IMR-90 (cell line): ENCODE measurements at regions not wholly inside any gene's neighbourhood (a gene's known extent, or its start where the extent isn't known, plus 50 kb on each side); places are given as distances from the start of the nearest gene placed in this dataset.

Source experiments
- ATAC-seq: fragments of 200-7000 bp; cut with Tn5 transposase; 2 replicates; pipeline ENCODE4 v1.9.1; 2020; ENCODE audit warnings: low read depth, mild to moderate bottlenecking, moderate library complexity
- BruUV-seq: library from RNA; stranded (reverse); fragments of 400-500 nt; replicated peaks from 2 replicates; lab custom pipeline; 2021; lab: Mats Ljungman, UMichigan
- CTCF ChIA-PET: fragments of 300-600 bp; formaldehyde crosslinking; extraction: SDS; loops from one replicate; lab custom pipeline; 2021; ENCODE audit warnings: antibody characterized with exemption; lab: Yijun Ruan, JAX
- POLR2A ChIA-PET: fragments of 300-600 bp; sonication (Branson Sonifier 250); formaldehyde crosslinking; loops from one replicate; lab custom pipeline; 2022; ENCODE audit warnings: antibody characterized with exemption; ENCODE audit not compliant: unreplicated experiment; lab: Charles Lee
- DNase-seq: peaks from one replicate; pipeline ENCODE4 v3.0.0; 2013
- H2AFZ ChIP-seq: replicated peaks from 2 replicates; pipeline ENCODE3; 2013; ENCODE audit warnings: low read length, mild to moderate bottlenecking; ENCODE audit not compliant: poor library complexity
- H2AK5ac ChIP-seq: 2 replicates; pipeline ENCODE4 v1.6.1; 2013; ENCODE audit warnings: low read depth, low read length, inconsistent platforms
- H2AK9ac ChIP-seq: replicated peaks from 2 replicates; pipeline ENCODE3; 2013; ENCODE audit warnings: mild to moderate bottlenecking, low read depth, low read length, moderate library complexity; ENCODE audit not compliant: poor library complexity
- H2BK120ac ChIP-seq: 2 replicates; pipeline ENCODE4 v1.6.1; 2013; ENCODE audit warnings: low read depth, low read length, inconsistent platforms
- H2BK15ac ChIP-seq: 3 replicates; pipeline ENCODE4 v1.6.1; 2013; ENCODE audit warnings: low read depth, low read length, inconsistent platforms
- H2BK20ac ChIP-seq: 2 replicates; pipeline ENCODE4 v1.6.1; 2013; ENCODE audit warnings: low read depth, mild to moderate bottlenecking, inconsistent platforms, low read length, moderate library complexity
- H2BK5ac ChIP-seq: 2 replicates; pipeline ENCODE4 v1.6.1; 2013; ENCODE audit warnings: mild to moderate bottlenecking, low read depth, low read length, inconsistent platforms; ENCODE audit not compliant: poor library complexity, severe bottlenecking
- H3K14ac ChIP-seq: replicated peaks from 2 replicates; pipeline ENCODE4 v1.6.1; 2013; ENCODE audit warnings: low read depth, low read length, inconsistent platforms
- H3K18ac ChIP-seq: 2 replicates; pipeline ENCODE4 v1.6.1; 2013; ENCODE audit warnings: low read depth, low read length, control low read depth
- H3K23ac ChIP-seq: 2 replicates; pipeline ENCODE4 v1.6.1; 2013; ENCODE audit warnings: low read depth, low read length, inconsistent platforms
- H3K27ac ChIP-seq: 2 replicates; pipeline ENCODE4 v1.5.1; 2013; ENCODE audit warnings: mild to moderate bottlenecking, control low read depth, low read length; ENCODE audit not compliant: insufficient read depth
- H3K27me3 ChIP-seq: 2 replicates; pipeline ENCODE4 v1.6.1; 2013; ENCODE audit warnings: low read length; ENCODE audit not compliant: control insufficient read depth, insufficient read depth
- H3K36me3 ChIP-seq: 2 replicates; pipeline ENCODE4 v1.6.1; 2013; ENCODE audit warnings: low read length, mixed read lengths; ENCODE audit not compliant: control insufficient read depth, insufficient read depth
- H3K4ac ChIP-seq: 2 replicates; pipeline ENCODE4 v1.6.1; 2013; ENCODE audit warnings: low read depth, low read length, inconsistent platforms
- H3K4me1 ChIP-seq: 2 replicates; pipeline ENCODE4 v1.6.1; 2013; ENCODE audit warnings: low read length, mixed read lengths; ENCODE audit not compliant: control insufficient read depth, insufficient read depth
- H3K4me2 ChIP-seq: 2 replicates; pipeline ENCODE4 v1.6.1; 2013; ENCODE audit warnings: low read depth, mild to moderate bottlenecking, control low read depth, low read length, moderate library complexity
- H3K4me3 ChIP-seq: 2 replicates; pipeline ENCODE4 v1.5.1; 2013; ENCODE audit warnings: low read depth, mild to moderate bottlenecking, control low read depth, low read length, moderate library complexity; ENCODE audit not compliant: insufficient read depth
- H3K56ac ChIP-seq: 2 replicates; pipeline ENCODE4 v1.6.1; 2013; ENCODE audit warnings: low read length, inconsistent platforms; ENCODE audit not compliant: insufficient read depth; ENCODE audit errors: extremely low read depth
- H3K79me1 ChIP-seq, 2 experiments: 2 replicates each; pipeline ENCODE4 v1.6.1; 2013; ENCODE audit warnings: low read length in 2 of 2, inconsistent platforms in 1 of 2, low read depth in 1 of 2
- H3K9ac ChIP-seq: 2 replicates; pipeline ENCODE4 v1.6.1; 2013; ENCODE audit warnings: low read depth, low read length, control low read depth
- H3K9me1 ChIP-seq: 2 replicates; pipeline ENCODE4 v1.6.1; 2013; ENCODE audit warnings: low read length, inconsistent platforms; ENCODE audit not compliant: insufficient read depth
- H3K9me3 ChIP-seq: 2 replicates; pipeline ENCODE4 v1.6.1; 2013; ENCODE audit warnings: low read length; ENCODE audit not compliant: control insufficient read depth, insufficient read depth
- H4K20me1 ChIP-seq: 2 replicates; pipeline ENCODE4 v1.6.1; 2013; ENCODE audit warnings: low read length, inconsistent platforms; ENCODE audit not compliant: insufficient read depth
- H4K5ac ChIP-seq: 2 replicates; pipeline ENCODE4 v1.6.1; 2013; ENCODE audit warnings: mild to moderate bottlenecking, low read depth, low read length, control low read depth
- H4K8ac ChIP-seq, 2 experiments: 2 replicates each; pipeline ENCODE4 v1.6.1; 2013; ENCODE audit warnings: low read depth in 2 of 2, low read length in 2 of 2, control low read depth in 1 of 2, inconsistent platforms in 1 of 2
- H4K91ac ChIP-seq: 2 replicates; pipeline ENCODE4 v1.6.1; 2013; ENCODE audit warnings: low read depth, low read length, inconsistent platforms; ENCODE audit not compliant: insufficient read depth
- BHLHE40 ChIP-seq: fragments of 150-350 bp; IDR thresholded peaks from 2 replicates; pipeline ENCODE4 v1.6.1; 2016; ENCODE audit warnings: mild to moderate bottlenecking, low read depth, low read length
- CHD1 ChIP-seq: IDR thresholded peaks from 2 replicates; pipeline ENCODE4 v1.6.1; 2012; ENCODE audit warnings: low read depth, low read length, improper control_type of control experiment
- MXI1 ChIP-seq: IDR thresholded peaks from 2 replicates; pipeline ENCODE4 v1.6.1; 2012; ENCODE audit warnings: low read depth, mild to moderate bottlenecking, low read length, moderate library complexity, borderline replicate concordance
- WGBS, 2 experiments: methylation state at CpG; one replicate each; pipeline versions ENCODE4 v1.1.5 to v1.1.7; 2013; ENCODE audit warnings: missing lambda C conversion rate in 2 of 2; ENCODE audit not compliant: insufficient read length in 1 of 2; ENCODE audit errors: extremely low coverage in 2 of 2; 5-methylcytosine and 5-hydroxymethylcytosine counted together
- dilution Hi-C: fragments of 300-500 bp; cut with HindIII; formaldehyde crosslinking; loops from one replicate; pipeline ENCODE4 v1.14.3; 2018; ENCODE audit warnings: low sequenced_read_pairs; ENCODE audit not compliant: unreplicated experiment
- in situ Hi-C: fragments of 300-500 bp; cut with MboI; formaldehyde crosslinking; loops from 3 replicates; pipeline ENCODE4 v1.14.3; 2019; ENCODE audit warnings: low sequenced_read_pairs, inconsistent platforms, mixed read lengths
- intact Hi-C: fragments of 100-400 bp; cut with micrococcal nuclease; formaldehyde crosslinking; loops from 2 replicates; pipeline ENCODE4 v1.10.0; 2022

GRCh38 chr1:56137090-56137489 lies 442.3 kb downstream of the PLPP3 start:
- CTCF ChIA-PET: no interaction called here
- Histone ChIP-seq H3K14ac (peak overlapping the region; percentile 35; the same call in 1 of the 2 replicates), H4K91ac (no peak overlapping the region), H3K18ac (peak overlapping the region; percentile 50; the same call in 1 of the 2 replicates), H3K27ac (peak overlapping the region; percentile 56; the same call in 1 of the 2 replicates), H3K9me1 (no peaks in the 10 kb centered on the region), H3K4ac (no peak overlapping the region), H4K8ac (no peak overlapping the region), H2BK15ac (no peak overlapping the region), H2AFZ (no peak overlapping the region), H4K20me1 (no peaks in the 10 kb centered on the region), H3K27me3 (no peaks in the 10 kb centered on the region), H3K36me3 (no peaks in the 10 kb centered on the region), H2AK5ac (no peak overlapping the region), H3K23ac (no peak overlapping the region), H3K4me2 (no peak overlapping the region), H3K9ac (no peak overlapping the region), H3K4me1 (peaks cover 2% of the 10 kb centered on the region; the same call in 1 of the 2 replicates), H3K79me1 (no peaks in the 10 kb centered on the region), H2BK120ac (no peak overlapping the region), H2BK5ac (no peak overlapping the region), H2AK9ac (no peak overlapping the region), H2BK20ac (no peak overlapping the region), H3K9me3 (no peaks in the 10 kb centered on the region), H3K56ac (no peak overlapping the region), H4K5ac (peak overlapping the region; percentile 8; the same call in 1 of the 2 replicates), H3K4me3 (no peak overlapping the region)
- no TSS peak for BruUV-seq
- 100% methylated on average over 1 of the region's 4 CpGs; no CpG with 5 or more reads in 1 of the 2 experiments for WGBS, 2 experiments
- DNase-seq (no peak), ATAC-seq (peak; percentile 40; the same call in 1 of the 2 replicates)
- dilution Hi-C loops: no loop called here
- POLR2A ChIA-PET: no interaction called here
- in situ Hi-C loops: no loop called here
- intact Hi-C loops: no loop called here
- TF ChIP-seq BHLHE40 (no peak), CHD1 (no peak), MXI1 (no peak)
